HCT116 (cell line): ENCODE measurements at regions not wholly inside any gene's neighbourhood (a gene's known extent, or its start where the extent isn't known, plus 50 kb on each side); places are given as distances from the start of the nearest gene placed in this dataset.

ENCODE experiments used
- ATAC-seq: fragments of 200-7000 bp; cut with Tn5 transposase; 2 replicates; pipeline ENCODE4 v1.9.1; 2020; ENCODE audit warnings: mild to moderate bottlenecking, moderate library complexity
- BruUV-seq: library from RNA; stranded (reverse); fragments of 400-500 nt; replicated peaks from 2 replicates; lab custom pipeline; 2021; lab: Mats Ljungman, UMichigan
- CTCF ChIA-PET: fragments of 300-600 bp; sonication (Branson Sonifier 250); formaldehyde crosslinking; loops from one replicate; lab custom pipeline; 2021; ENCODE audit warnings: antibody characterized with exemption; lab: Charles Lee
- POLR2A ChIA-PET: fragments of 300-600, 350-600 bp; sonication (Branson Sonifier 250); formaldehyde crosslinking; loops from one replicate; lab custom pipeline; 2021; ENCODE audit warnings: antibody characterized with exemption; lab: Charles Lee
- RAD21 ChIA-PET, 2 experiments: fragments of 300-600 bp; sonication (Branson Sonifier 250); formaldehyde crosslinking; loops; one replicate each; lab custom pipeline; 2023; ENCODE audit warnings: low total read pairs in 2 of 2; ENCODE audit not compliant: uncharacterized antibody in 2 of 2, unreplicated experiment in 2 of 2, low non-redundant PET in 1 of 2; lab: Charles Lee
- DNase-seq: peaks from one replicate; pipeline ENCODE4 v3.0.0-alpha.2; 2010; ENCODE audit warnings: low read depth, low spot score
- H2AFZ ChIP-seq: fragments of 200-600 bp; shearing (Covaris generic), sonication (generic); 2 replicates; pipeline ENCODE4 v1.6.1; 2017; ENCODE audit warnings: low read depth, mixed run types, mixed read lengths, antibody characterized with exemption, low read length; ENCODE audit not compliant: poor library complexity, severe bottlenecking
- H3K27ac ChIP-seq: 2 replicates; pipeline ENCODE4 v1.5.1; 2012; ENCODE audit warnings: low read depth, low read length
- H3K27me3 ChIP-seq: fragments of 200-600 bp; sonication (generic); 2 replicates; pipeline ENCODE4 v1.6.1; 2016; ENCODE audit warnings: mixed run types, low read length, mixed read lengths; ENCODE audit not compliant: insufficient read depth
- H3K36me3 ChIP-seq, 2 experiments: fragments of 200-500 bp in 1 of 2; fragments of 200-600 bp in 1 of 2; sonication (Bioruptor generic) in 1 of 2; sonication (generic) in 1 of 2; 2 replicates each; pipeline versions ENCODE4 v1.5.1 to v1.6.1; 2014 to 2016; ENCODE audit warnings: low read length in 2 of 2, inconsistent platforms in 1 of 2, mixed read lengths in 1 of 2, mixed run types in 1 of 2; ENCODE audit not compliant: insufficient read depth in 2 of 2, control insufficient read depth in 1 of 2
- H3K4me1 ChIP-seq, 2 experiments: fragments of 200-600 bp in 1 of 2; sonication (generic) in 1 of 2; 2 replicates each; pipeline versions ENCODE4 v1.5.1 to v1.6.1; 2012 to 2017; ENCODE audit warnings: low read length in 2 of 2, inconsistent platforms in 1 of 2, mild to moderate bottlenecking in 1 of 2, mixed read lengths in 1 of 2, mixed run types in 1 of 2, moderate library complexity in 1 of 2; ENCODE audit not compliant: insufficient read depth in 2 of 2, control insufficient read depth in 1 of 2
- H3K4me2 ChIP-seq: fragments of 200-600 bp; sonication (generic); 2 replicates; pipeline ENCODE4 v1.6.1; 2017; ENCODE audit warnings: mixed run types, low read length, mixed read lengths
- H3K4me3 ChIP-seq, 2 experiments: fragments of 200-600 bp in 1 of 2; sonication (generic) in 1 of 2; replicated peaks in 1 of 2; 2 replicates each; pipeline ENCODE4 v1.5.1; 2011 to 2016; ENCODE audit warnings: low read length in 2 of 2, control low read depth in 1 of 2, low read depth in 1 of 2, mild to moderate bottlenecking in 1 of 2, mixed read lengths in 1 of 2, mixed run types in 1 of 2
- H3K79me2 ChIP-seq: fragments of 200-600 bp; sonication (generic); 2 replicates; pipeline ENCODE4 v1.6.1; 2017; ENCODE audit warnings: mild to moderate bottlenecking, mixed run types, low read length, moderate library complexity, mixed read lengths; ENCODE audit not compliant: insufficient read depth
- H3K9ac ChIP-seq: fragments of 200-600 bp; sonication (generic); 2 replicates; pipeline ENCODE4 v1.6.1; 2016; ENCODE audit warnings: low read length, mixed read lengths
- H3K9me2 ChIP-seq: fragments of 200-600 bp; sonication (generic), shearing (Covaris generic); 2 replicates; pipeline ENCODE4 v1.6.1; 2017; ENCODE audit warnings: mixed run types, mild to moderate bottlenecking, moderate library complexity; ENCODE audit not compliant: insufficient read depth
- H3K9me3 ChIP-seq, 2 experiments: fragments of 200-500 bp in 1 of 2; fragments of 200-600 bp in 1 of 2; sonication (Bioruptor generic) in 1 of 2; sonication (generic) in 1 of 2; 2 replicates each; pipeline ENCODE4 v1.6.1; 2014 to 2017; ENCODE audit warnings: low read length in 2 of 2, mixed read lengths in 2 of 2, inconsistent platforms in 1 of 2, low read depth in 1 of 2, mild to moderate bottlenecking in 1 of 2, mixed run types in 1 of 2, moderate library complexity in 1 of 2; ENCODE audit not compliant: control insufficient read depth in 1 of 2, insufficient read depth in 1 of 2
- H4K20me1 ChIP-seq: fragments of 200-600 bp; sonication (generic), shearing (Covaris generic); 2 replicates; pipeline ENCODE4 v1.6.1; 2017; ENCODE audit warnings: mixed run types, mild to moderate bottlenecking, moderate library complexity; ENCODE audit not compliant: insufficient read depth
- CTCF ChIP-seq, 3 experiments: fragments of 200-600 bp in 1 of 3; sonication (generic) in 1 of 3; IDR thresholded peaks in 2 of 3; conservative IDR thresholded peaks in 1 of 3; 2 replicates each; pipeline ENCODE4 v1.5.1; 2012 to 2017; ENCODE audit warnings: low read depth in 2 of 3, low read length in 2 of 3, antibody characterized with exemption in 1 of 3, borderline replicate concordance in 1 of 3, control low read depth in 1 of 3, mild to moderate bottlenecking in 1 of 3, mixed read lengths in 1 of 3, mixed run types in 1 of 3, moderate library complexity in 1 of 3; ENCODE audit not compliant: insufficient read depth in 1 of 3
- EGR1 ChIP-seq: IDR thresholded peaks from 2 replicates; pipeline ENCODE4 v1.6.1; 2012; ENCODE audit warnings: low read depth
- ELF1 ChIP-seq: IDR thresholded peaks from 2 replicates; pipeline ENCODE4 v1.6.1; 2012; ENCODE audit warnings: low read depth, borderline replicate concordance
- EZH2 ChIP-seq: fragments of 200-600 bp; sonication (generic); IDR thresholded peaks from 2 replicates; pipeline ENCODE4 v1.6.1; 2017; ENCODE audit warnings: antibody characterized with exemption, mixed run types
- EZH2phosphoT487 ChIP-seq: fragments of 200-600 bp; IDR thresholded peaks from 2 replicates; pipeline ENCODE4 v1.6.1; 2018; ENCODE audit warnings: antibody characterized with exemption, borderline replicate concordance
- FOSL1 ChIP-seq: IDR thresholded peaks from 2 replicates; pipeline ENCODE4 v1.6.1; 2012; ENCODE audit warnings: low read depth
- POLR2AphosphoS5 ChIP-seq: IDR thresholded peaks from 2 replicates; pipeline ENCODE4 v1.6.1; 2011; ENCODE audit warnings: mild to moderate bottlenecking, low read depth, low read length, moderate library complexity
- TCF7L2 ChIP-seq: IDR thresholded peaks from 2 replicates; pipeline ENCODE4 v1.7.0; 2011; ENCODE audit warnings: borderline replicate concordance, inconsistent platforms; ENCODE audit not compliant: insufficient read depth, insufficient read length; ENCODE audit errors: extremely low read depth
- YY1 ChIP-seq: IDR thresholded peaks from 2 replicates; pipeline ENCODE4 v1.6.1; 2011; ENCODE audit warnings: low read length, low read depth, moderate library complexity, mild to moderate bottlenecking; ENCODE audit not compliant: insufficient replicate concordance; ENCODE audit errors: extremely low read depth
- ZBTB33 ChIP-seq: IDR thresholded peaks from 2 replicates; pipeline ENCODE4 v1.6.1; 2011; ENCODE audit warnings: mild to moderate bottlenecking, low read length, moderate library complexity; ENCODE audit not compliant: insufficient replicate concordance; ENCODE audit errors: extremely low read depth
- ZFX ChIP-seq: fragments of 450-650 bp; IDR thresholded peaks from 2 replicates; pipeline ENCODE4 v1.6.1; 2017
- ZNF274 ChIP-seq: fragments of 200-500 bp; sonication (Bioruptor generic); IDR thresholded peaks from 2 replicates; pipeline ENCODE4 v1.6.1; 2014; ENCODE audit warnings: mild to moderate bottlenecking, low read depth, low read length, inconsistent platforms
- intact Hi-C: fragments of 100-400 bp; cut with micrococcal nuclease; formaldehyde crosslinking; loops from 2 replicates; pipeline ENCODE4 v1.10.0; 2022

DNA sequence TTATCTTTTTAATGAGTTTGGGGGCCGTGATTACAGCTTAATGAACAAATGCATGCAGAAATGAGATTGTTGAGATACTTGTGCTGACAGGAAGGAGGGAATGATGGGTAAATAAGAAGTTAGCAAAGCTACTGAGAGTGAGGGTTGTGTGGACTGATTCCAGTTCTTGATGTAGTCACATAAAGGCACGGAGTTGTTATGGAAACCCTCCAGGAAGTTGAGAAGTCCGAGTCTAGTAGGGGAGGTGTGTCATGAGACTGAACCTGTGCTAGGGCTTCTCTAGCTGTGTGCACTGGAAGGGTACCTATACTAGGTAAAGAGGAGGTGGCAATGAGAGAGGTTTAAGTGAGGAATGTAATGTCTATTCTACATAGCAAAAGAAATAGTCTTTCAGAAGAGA is 475.7 kb downstream of the USP25 start:
- ATAC-seq (no peak), DNase-seq (no peak)
- intact Hi-C loops = no loop called here
- H3K9me3 ChIP-seq = peaks cover 4 to 7% of the 10 kb centered on the region in 2 experiments; a peak in 2 of 4 replicates
- no peaks in the 10 kb centered on the region for H4K20me1 ChIP-seq
- H3K4me1 ChIP-seq = no peaks in the 10 kb centered on the region
- H3K4me3 ChIP-seq = no peak overlapping the region
- POLR2A ChIA-PET = no interaction called here
- no peaks in the 10 kb centered on the region for H3K36me3 ChIP-seq
- H2AFZ ChIP-seq = no peak overlapping the region
- CTCF ChIA-PET = no interaction called here
- H3K9me2 ChIP-seq = no peaks in the 10 kb centered on the region
- no peak overlapping the region for H3K4me2 ChIP-seq
- RAD21 ChIA-PET = no interaction called here
- no peak overlapping the region for H3K9ac ChIP-seq
- H3K27me3 ChIP-seq = no peaks in the 10 kb centered on the region
- no TSS peak for BruUV-seq
- no peaks in the 10 kb centered on the region for H3K79me2 ChIP-seq
- TF ChIP-seq CTCF (IDR thresholded peaks at IDR 0.05 in 2 of 3, conservative IDR thresholded peaks at IDR 0.05 in 1 of 3; ENCODE audit: borderline replicate concordance in 1 of 3, insufficient read depth in 1 of 3, low read depth in 2 of 3, low read length in 2 of 3) (no peak), EZH2phosphoT487 (no peak), ELF1 (no peak), TCF7L2 (no peak), EGR1 (no peak), ZNF274 (no peak), POLR2AphosphoS5 (no peak), YY1 (no peak), FOSL1 (no peak), ZBTB33 (no peak), EZH2 (no peak), ZFX (no peak)
- H3K27ac ChIP-seq = no peak overlapping the region
